ENCODE measurements at regions not wholly inside any gene's neighbourhood (a gene's known extent, or its start where the extent isn't known, plus 50 kb on each side); places are given as distances from the start of the nearest gene placed in this dataset.
"Not testable (repeated sequence)": the region's sequence is repeated elsewhere in the genome, so short reads cannot be mapped to it uniquely, and the experiment has no call there.

DNA sequence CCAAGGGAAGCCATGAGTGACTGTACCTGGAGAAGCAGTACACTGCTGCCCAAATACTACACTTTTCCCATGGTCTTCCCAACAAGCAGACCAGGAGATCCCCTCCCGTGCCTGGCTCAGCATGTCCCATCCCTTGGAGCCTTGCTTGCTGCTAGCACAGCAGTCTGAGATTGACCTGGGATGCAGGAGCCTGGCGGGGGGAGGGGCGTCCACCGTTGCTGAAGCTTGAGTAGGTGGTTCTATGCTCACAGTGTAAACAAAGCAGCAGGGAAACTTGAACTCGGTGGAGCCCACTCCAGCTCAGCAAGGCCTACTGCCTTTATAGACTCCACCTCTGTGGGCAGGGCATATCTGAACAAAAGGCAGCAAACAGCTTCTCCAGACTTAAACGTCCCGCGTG is 372.0 kb downstream of the TAF11L14 start:
- FAIRE-seq; H3K27me3 ChIP-seq (replicated peaks in 1 of 4; ENCODE audit: control insufficient read depth in 3 of 4, extremely low read depth in 1 of 4, insufficient read depth in 3 of 4, low read length in 3 of 4); H3K36me3 ChIP-seq (ENCODE audit: control insufficient read depth in 2 of 4, insufficient read depth in 4 of 4, low read length in 3 of 4); H4K91ac ChIP-seq (replicated peaks; ENCODE audit: insufficient read length, low read length); H2BK20ac ChIP-seq (ENCODE audit: low read length); H3K4me1 ChIP-seq (replicated peaks in 1 of 4; ENCODE audit: control insufficient read depth in 3 of 4, insufficient read depth in 4 of 4, low read length in 3 of 4); H3K14ac ChIP-seq (ENCODE audit: insufficient read length); H2BK12ac ChIP-seq (ENCODE audit: low read depth, low read length); H2AK5ac ChIP-seq (ENCODE audit: low read depth, low read length); H2BK15ac ChIP-seq (ENCODE audit: low read length); H3K79me1 ChIP-seq (ENCODE audit: low read depth, low read length); H3K27ac ChIP-seq (ENCODE audit: low read depth, low read length); H3K18ac ChIP-seq (ENCODE audit: extremely low read depth, low read length); H4K20me1 ChIP-seq (replicated peaks in 1 of 2; ENCODE audit: control insufficient read depth in 1 of 2, insufficient read depth in 2 of 2, low read length in 2 of 2); H3K9me3 ChIP-seq (ENCODE audit: insufficient read depth in 2 of 2, low read depth in 1 of 2, low read length in 1 of 2); H3K23ac ChIP-seq (ENCODE audit: insufficient read length); H3K9ac ChIP-seq (replicated peaks in 1 of 4; ENCODE audit: extremely low read depth in 1 of 4, low read depth in 3 of 4, low read length in 3 of 4); H4K5ac ChIP-seq (ENCODE audit: insufficient read length, low read depth, low read length); H3K56ac ChIP-seq (replicated peaks; ENCODE audit: insufficient read length, low read depth, low read length); H2BK5ac ChIP-seq (ENCODE audit: low read depth, low read length); H3K4ac ChIP-seq (replicated peaks; ENCODE audit: insufficient read length, low read depth, low read length); H4K8ac ChIP-seq (ENCODE audit: extremely low read depth, insufficient read depth, low read length); DNase-seq (ENCODE audit: low read depth in 1 of 2, low spot score in 2 of 2); H2AFZ ChIP-seq (ENCODE audit: low read length); H3K23me2 ChIP-seq (ENCODE audit: low read depth, low read length); H3K4me2 ChIP-seq (ENCODE audit: insufficient read depth in 1 of 2, low read depth in 2 of 2, low read length in 2 of 2); H3K79me2 ChIP-seq (ENCODE audit: control insufficient read depth in 1 of 2, insufficient read depth in 2 of 2, low read length in 2 of 2); H2BK120ac ChIP-seq (replicated peaks; ENCODE audit: low read depth, low read length); H3K4me3 ChIP-seq (ENCODE audit: extremely low read depth in 1 of 4, insufficient read depth in 2 of 4, low read depth in 3 of 4, low read length in 4 of 4); POLR2A ChIA-PET (ENCODE audit: partially characterized antibody): not testable (repeated sequence)
- WGBS, 2 experiments (ENCODE audit: extremely low coverage in 1 of 2, insufficient coverage in 1 of 2, insufficient read length in 1 of 2, insufficient replicate concordance in 2 of 2, low coverage in 1 of 2, low lambda C conversion rate in 2 of 2, missing lambda C conversion rate in 1 of 2) = 82% methylated on average over 7 of the region's 8 CpGs; no CpG with 5 or more reads in 1 of the 2 experiments
- CTCF ChIA-PET (ENCODE audit: partially characterized antibody) = interaction anchor here (0.7 kb wide), 1 partner anchor 55 kb away, joined by 3 read pairs; no protein-coding TSS in a partner anchor

Measured in H1 (cell line).